Astrocyte (in vitro differentiated cells and primary cell): ENCODE measurements at regions not wholly inside any gene's neighbourhood (a gene's known extent, or its start where the extent isn't known, plus 50 kb on each side); places are given as distances from the start of the nearest gene placed in this dataset.
A peak's percentile ranks its signal among the peaks of the same experiment; 100 is the strongest.

Experiments used
- DNase-seq: peaks from one replicate; pipeline ENCODE4 v3.0.0-alpha.2; 2010; ENCODE audit warnings: low read depth
- FAIRE-seq: peaks from 2 replicates; lab custom pipeline; 2011; peaks lifted over from hg19 to GRCh38; lab: Jason Lieb, UNC
- H2AFZ ChIP-seq: 2 replicates; pipeline ENCODE4 v1.6.0; 2012; ENCODE audit warnings: low read depth, low read length, inconsistent platforms
- H3K27ac ChIP-seq: 2 replicates; pipeline ENCODE4 v1.5.1; 2011; ENCODE audit warnings: low read depth, low read length, inconsistent platforms
- H3K27me3 ChIP-seq: 2 replicates; pipeline ENCODE4 v1.6.0; 2011; ENCODE audit warnings: low read length, inconsistent platforms; ENCODE audit not compliant: insufficient read depth
- H3K36me3 ChIP-seq: 2 replicates; pipeline ENCODE4 v1.5.1; 2011; ENCODE audit warnings: low read length, inconsistent platforms; ENCODE audit not compliant: insufficient read depth
- H3K4me1 ChIP-seq: 2 replicates; pipeline ENCODE4 v1.5.1; 2011; ENCODE audit warnings: low read length, inconsistent platforms; ENCODE audit not compliant: insufficient read depth
- H3K4me2 ChIP-seq: 2 replicates; pipeline ENCODE4 v1.6.0; 2012; ENCODE audit warnings: low read length, inconsistent platforms
- H3K4me3 ChIP-seq: 2 replicates; pipeline ENCODE4 v1.5.1; 2011; ENCODE audit warnings: low read depth, mild to moderate bottlenecking, low read length, inconsistent platforms; ENCODE audit not compliant: insufficient read depth
- H3K79me2 ChIP-seq: 2 replicates; pipeline ENCODE4 v1.6.0; 2012; ENCODE audit warnings: mild to moderate bottlenecking, low read length, inconsistent platforms; ENCODE audit not compliant: insufficient read depth
- H3K9ac ChIP-seq: 2 replicates; pipeline ENCODE4 v1.6.0; 2012; ENCODE audit warnings: mild to moderate bottlenecking, low read length, inconsistent platforms
- H3K9me3 ChIP-seq: 2 replicates; pipeline ENCODE4 v1.5.1; 2012; ENCODE audit warnings: low read depth, mild to moderate bottlenecking, low read length, inconsistent platforms; ENCODE audit not compliant: insufficient read depth
- H4K20me1 ChIP-seq: 2 replicates; pipeline ENCODE4 v1.6.0; 2012; ENCODE audit warnings: low read length, inconsistent platforms; ENCODE audit not compliant: insufficient read depth
- H3K27ac Mint-ChIP-seq: one replicate; pipeline ENCODE4 v1.8.0; 2021; ENCODE audit warnings: mild to moderate bottlenecking, mixed read lengths; ENCODE audit not compliant: unreplicated experiment
- H3K27me3 Mint-ChIP-seq: one replicate; pipeline ENCODE4 v1.8.0; 2021; ENCODE audit warnings: low read depth, mixed read lengths; ENCODE audit not compliant: unreplicated experiment
- H3K36me3 Mint-ChIP-seq: one replicate; pipeline ENCODE4 v1.8.0; 2021; ENCODE audit warnings: low read depth, mixed read lengths; ENCODE audit not compliant: unreplicated experiment
- H3K4me1 Mint-ChIP-seq: one replicate; pipeline ENCODE4 v1.8.0; 2021; ENCODE audit warnings: low read depth, mixed read lengths; ENCODE audit not compliant: unreplicated experiment
- H3K4me3 Mint-ChIP-seq: one replicate; pipeline ENCODE4 v1.8.0; 2021; ENCODE audit warnings: mild to moderate bottlenecking, moderate library complexity, mixed read lengths; ENCODE audit not compliant: unreplicated experiment
- H3K9me3 Mint-ChIP-seq: one replicate; pipeline ENCODE4 v1.8.0; 2021; ENCODE audit warnings: mild to moderate bottlenecking, mixed read lengths; ENCODE audit not compliant: unreplicated experiment
- CTCF ChIP-seq: IDR thresholded peaks from 2 replicates; pipeline ENCODE4 v1.5.1; 2011; ENCODE audit warnings: low read depth, mild to moderate bottlenecking, inconsistent platforms, low read length, moderate library complexity; ENCODE audit not compliant: insufficient read depth
- EZH2 ChIP-seq: IDR thresholded peaks from 2 replicates; pipeline ENCODE4 v1.6.1; 2012; ENCODE audit warnings: mild to moderate bottlenecking, low read length, inconsistent platforms; ENCODE audit not compliant: insufficient read depth

- Mint-ChIP-seq H3K4me3 (no peak overlapping the region), H3K27me3 (peaks cover 4% of the 10 kb centered on the region), H3K36me3 (no peaks in the 10 kb centered on the region), H3K9me3 (no peaks in the 10 kb centered on the region), H3K27ac (no peak overlapping the region), H3K4me1 (peaks cover 10% of the 10 kb centered on the region)
- TF ChIP-seq CTCF = no peak
- no peak for TF ChIP-seq EZH2
- H3K27me3 ChIP-seq = no peaks in the 10 kb centered on the region
- no peak overlapping the region for H3K4me2 ChIP-seq
- FAIRE-seq = no peak
- H3K4me3 ChIP-seq = no peak overlapping the region
- H3K9ac ChIP-seq = no peak overlapping the region
- no peaks in the 10 kb centered on the region for H3K79me2 ChIP-seq
- H3K27ac ChIP-seq = no peak overlapping the region
- H3K4me1 ChIP-seq = peaks cover 14% of the 10 kb centered on the region
- H3K36me3 ChIP-seq = no peaks in the 10 kb centered on the region
- no peak for DNase-seq
- H2AFZ ChIP-seq = no peak overlapping the region
- no peaks in the 10 kb centered on the region for H3K9me3 ChIP-seq
- H4K20me1 ChIP-seq = no peaks in the 10 kb centered on the region
Observed at GRCh38 chr12:47388712-47389111, 309.0 kb upstream of the AMIGO2 start.

GRCh38 chr12:47387994-47388393 is 308.2 kb upstream of the AMIGO2 start:
- Mint-ChIP-seq H3K4me1 (peaks cover 3% of the 10 kb centered on the region), H3K36me3 (no peaks in the 10 kb centered on the region), H3K27ac (no peak overlapping the region), H3K4me3 (no peak overlapping the region), H3K27me3 (peaks cover 4% of the 10 kb centered on the region), H3K9me3 (no peaks in the 10 kb centered on the region)
- no peak overlapping the region for H3K9ac ChIP-seq
- no peak overlapping the region for H3K4me3 ChIP-seq
- H3K4me2 ChIP-seq = no peak overlapping the region
- no peak overlapping the region for H2AFZ ChIP-seq
- no peaks in the 10 kb centered on the region for H3K36me3 ChIP-seq
- H3K4me1 ChIP-seq = peaks cover 8% of the 10 kb centered on the region
- DNase-seq (peak; percentile 54), FAIRE-seq (no peak)
- no peaks in the 10 kb centered on the region for H3K9me3 ChIP-seq
- TF ChIP-seq CTCF (no peak), EZH2 (no peak)
- H3K27me3 ChIP-seq = no peaks in the 10 kb centered on the region
- H4K20me1 ChIP-seq = no peaks in the 10 kb centered on the region
- H3K27ac ChIP-seq = no peak overlapping the region
- H3K79me2 ChIP-seq = no peaks in the 10 kb centered on the region

- Histone ChIP-seq H4K20me1 (no peaks in the 10 kb centered on the region), H3K9ac (no peak overlapping the region), H3K27me3 (no peaks in the 10 kb centered on the region), H3K36me3 (no peaks in the 10 kb centered on the region), H3K79me2 (no peaks in the 10 kb centered on the region), H3K27ac (no peak overlapping the region), H3K4me3 (no peak overlapping the region), H2AFZ (no peak overlapping the region), H3K4me1 (peaks cover 4% of the 10 kb centered on the region), H3K4me2 (no peak overlapping the region), H3K9me3 (no peaks in the 10 kb centered on the region)
- no peaks in the 10 kb centered on the region for H3K9me3 Mint-ChIP-seq
- H3K4me1 Mint-ChIP-seq = no peaks in the 10 kb centered on the region
- no peak overlapping the region for H3K4me3 Mint-ChIP-seq
- TF ChIP-seq CTCF (no peak), EZH2 (no peak)
- no peak overlapping the region for H3K27ac Mint-ChIP-seq
- H3K27me3 Mint-ChIP-seq = peaks cover 4% of the 10 kb centered on the region
- H3K36me3 Mint-ChIP-seq = no peaks in the 10 kb centered on the region
- FAIRE-seq = no peak
- no peak for DNase-seq
Observed at GRCh38 chr12:47385653-47386052, 305.9 kb upstream of the AMIGO2 start.
